Transverse colon (tissue), 4 donors: ENCODE measurements at regions not wholly inside any gene's neighbourhood (a gene's known extent, or its start where the extent isn't known, plus 50 kb on each side); places are given as distances from the start of the nearest gene placed in this dataset.

ENCODE experiments used
- DNase-seq: peaks from one replicate; pipeline ENCODE4 v3.0.0-alpha.2; 2019
- H3K27ac ChIP-seq, 4 donors: fragments of 200-600 bp; sonication (generic); 2 replicates each; pipeline ENCODE4 v1.5.1; 2016 to 2018; ENCODE audit warnings: inconsistent platforms in 4 of 4
- H3K27me3 ChIP-seq: fragments of 200-600 bp; sonication (generic); 2 replicates; pipeline ENCODE4 v1.5.1; 2017; ENCODE audit warnings: inconsistent platforms
- H3K36me3 ChIP-seq, 4 donors: fragments of 200-600 bp; sonication (generic); 2 replicates each; pipeline ENCODE4 v1.5.1; 2017 to 2019; ENCODE audit warnings: inconsistent platforms in 4 of 4
- H3K4me1 ChIP-seq, 4 donors: fragments of 200-600 bp; sonication (generic); 2 replicates each; pipeline ENCODE4 v1.5.1; 2017 to 2020; ENCODE audit warnings: inconsistent platforms in 4 of 4
- H3K4me3 ChIP-seq, 4 donors: fragments of 200-600 bp; sonication (generic); 1 replicate in 1 of 4; 2 replicates in 3 of 4; pipeline versions ENCODE4 v1.5.1 to v1.6.1; 2017 to 2019; ENCODE audit warnings: inconsistent platforms in 4 of 4
- H3K9me3 ChIP-seq, 2 donors: fragments of 200-600 bp; sonication (generic); 2 replicates each; pipeline ENCODE4 v1.5.1; 2017 to 2019; ENCODE audit warnings: inconsistent platforms in 2 of 2
- EP300 ChIP-seq: sonication (generic); formaldehyde crosslinking; IDR thresholded peaks from one replicate; pipeline ENCODE4 v1.6.1; 2017; ENCODE audit warnings: antibody characterized with exemption, low read depth
- POLR2A ChIP-seq: fragments of 450-650 bp; IDR thresholded peaks from one replicate; pipeline ENCODE4 v1.6.1; 2016; ENCODE audit warnings: antibody characterized with exemption, mild to moderate bottlenecking, moderate library complexity
- POLR2AphosphoS5 ChIP-seq, 3 donors: sonication (generic); formaldehyde crosslinking; IDR thresholded peaks; one replicate each; pipeline ENCODE4 v1.6.1; 2016; ENCODE audit warnings: antibody characterized with exemption in 3 of 3
- WGBS, 2 donors: methylation state at CpG; one replicate each; pipeline ENCODE4 v1.1.5; 2018; ENCODE audit warnings: low coverage in 1 of 2; 5-methylcytosine and 5-hydroxymethylcytosine counted together
- in situ Hi-C, 4 donors: fragments of 200-750 bp; cut with MboI; loops; one replicate each; pipeline versions ENCODE4 v1.15.0 to v1.15.1; 2017; ENCODE audit warnings: low sequenced_read_pairs in 3 of 4, low pct_ligation_motif_present in 1 of 4, low pct_unique_long_range_greater_than_20kb in 1 of 4
- intact Hi-C: fragments of 100-400 bp; cut with DNase I; formaldehyde crosslinking; loops from one replicate; pipeline ENCODE4 v1.15.1; 2023; ENCODE audit warnings: low total_unique reads
- TF ChIP-seq, protein P1 (sequence below), 5 experiments: fragments of 200-600 bp in 3 of 5; fragments of 450-650 bp in 2 of 5; sonication (generic) in 3 of 5; IDR thresholded peaks; 1 replicate in 2 of 5; 2 replicates in 3 of 5; pipeline ENCODE4 v1.5.1; 2016 to 2017; ENCODE audit warnings: antibody characterized with exemption in 5 of 5, inconsistent platforms in 3 of 5, mild to moderate bottlenecking in 2 of 5, moderate library complexity in 1 of 5

DNA sequence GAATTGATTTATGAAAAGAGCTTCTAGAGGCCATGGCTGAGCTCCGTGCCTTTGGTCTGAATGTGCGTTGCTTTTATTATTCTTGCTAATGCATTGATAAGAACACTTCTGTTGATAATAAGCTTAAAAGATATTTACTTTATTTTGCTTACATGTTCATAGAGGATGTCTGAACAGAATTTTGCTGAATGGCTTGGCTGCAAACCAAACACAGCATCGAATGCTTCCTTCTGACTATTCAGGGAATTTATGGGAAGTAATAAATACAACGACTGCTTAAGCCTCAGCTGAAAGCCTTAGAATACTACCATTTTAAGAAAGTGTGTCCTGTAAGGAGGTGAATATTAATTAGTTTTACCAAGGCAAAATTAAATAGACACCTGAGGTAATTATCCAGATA is 643.5 kb upstream of the POT1 start:
- H3K4me1 ChIP-seq, result no peaks in the 10 kb centered on the region
- no peaks in the 10 kb centered on the region for H3K27me3 ChIP-seq
- in situ Hi-C loops (no loop called here), intact Hi-C loops (no loop called here)
- no peak for DNase-seq
- WGBS, 2 donors, result 34 to 38% methylated on average over 4 of the region's 4 CpGs
- no peaks in the 10 kb centered on the region for H3K9me3 ChIP-seq
- TF ChIP-seq POLR2A (no peak), POLR2AphosphoS5 (IDR thresholded peaks at IDR 0.05) (no peak), EP300 (no peak)
- TF ChIP-seq, protein P1, sequence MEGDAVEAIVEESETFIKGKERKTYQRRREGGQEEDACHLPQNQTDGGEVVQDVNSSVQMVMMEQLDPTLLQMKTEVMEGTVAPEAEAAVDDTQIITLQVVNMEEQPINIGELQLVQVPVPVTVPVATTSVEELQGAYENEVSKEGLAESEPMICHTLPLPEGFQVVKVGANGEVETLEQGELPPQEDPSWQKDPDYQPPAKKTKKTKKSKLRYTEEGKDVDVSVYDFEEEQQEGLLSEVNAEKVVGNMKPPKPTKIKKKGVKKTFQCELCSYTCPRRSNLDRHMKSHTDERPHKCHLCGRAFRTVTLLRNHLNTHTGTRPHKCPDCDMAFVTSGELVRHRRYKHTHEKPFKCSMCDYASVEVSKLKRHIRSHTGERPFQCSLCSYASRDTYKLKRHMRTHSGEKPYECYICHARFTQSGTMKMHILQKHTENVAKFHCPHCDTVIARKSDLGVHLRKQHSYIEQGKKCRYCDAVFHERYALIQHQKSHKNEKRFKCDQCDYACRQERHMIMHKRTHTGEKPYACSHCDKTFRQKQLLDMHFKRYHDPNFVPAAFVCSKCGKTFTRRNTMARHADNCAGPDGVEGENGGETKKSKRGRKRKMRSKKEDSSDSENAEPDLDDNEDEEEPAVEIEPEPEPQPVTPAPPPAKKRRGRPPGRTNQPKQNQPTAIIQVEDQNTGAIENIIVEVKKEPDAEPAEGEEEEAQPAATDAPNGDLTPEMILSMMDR (IDR thresholded peaks at IDR 0.05), result no peak
- no peaks in the 10 kb centered on the region for H3K36me3 ChIP-seq
- H3K27ac ChIP-seq, result no peak overlapping the region
- no peak overlapping the region for H3K4me3 ChIP-seq

DNA sequence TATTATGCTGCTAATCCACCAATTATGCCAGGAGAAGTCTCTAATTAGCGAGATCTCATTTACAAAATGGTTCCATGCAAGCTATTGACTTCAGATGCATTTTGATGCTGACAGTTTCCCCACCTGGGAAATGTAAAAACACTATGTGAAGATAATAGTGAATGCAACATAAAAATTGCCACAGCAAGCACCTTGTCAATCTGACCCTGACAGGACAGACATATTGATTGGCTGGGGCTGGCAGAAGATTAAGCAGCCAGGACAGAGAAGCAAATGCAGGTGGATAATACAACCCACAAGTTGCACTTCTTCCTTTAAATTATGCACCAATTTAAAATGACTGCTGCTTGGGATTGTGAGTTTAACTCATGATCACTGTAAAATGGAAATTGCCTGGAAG is 642.8 kb upstream of the POT1 start:
- Histone ChIP-seq H3K4me3 (no peak overlapping the region), H3K27ac (no peak overlapping the region), H3K9me3 (no peaks in the 10 kb centered on the region), H3K36me3 (no peaks in the 10 kb centered on the region), H3K4me1 (no peaks in the 10 kb centered on the region), H3K27me3 (no peaks in the 10 kb centered on the region)
- WGBS, 2 donors, result 31 to 63% methylated on average over 1 of the region's 1 CpG
- no peak for DNase-seq
- TF ChIP-seq POLR2A (no peak), EP300 (no peak), POLR2AphosphoS5 (IDR thresholded peaks at IDR 0.05) (no peak)
- TF ChIP-seq, protein P1 (IDR thresholded peaks at IDR 0.05), result no peak
- intact Hi-C loops, result no loop called here
- in situ Hi-C loops, result no loop called here

DNA sequence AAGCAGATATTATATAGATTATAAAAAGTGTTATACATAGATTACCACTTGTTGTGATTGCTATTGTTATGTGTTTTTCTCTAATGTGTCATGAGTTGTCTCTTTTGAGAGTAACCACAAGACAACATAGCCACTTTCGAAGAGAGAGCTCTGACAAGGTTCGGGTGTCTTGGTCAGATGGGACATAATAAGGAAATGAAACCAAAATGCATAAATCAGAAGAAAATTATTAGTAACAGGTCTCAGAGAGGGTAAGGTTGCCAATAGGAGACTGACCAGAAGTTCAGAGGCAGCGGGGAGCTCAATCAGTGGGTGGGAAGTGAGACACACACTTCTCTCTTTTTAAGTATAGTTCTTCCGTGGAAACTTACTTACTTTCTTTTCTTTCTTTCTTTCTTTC is 639.2 kb upstream of the POT1 start:
- Histone ChIP-seq H3K4me3 (no peak overlapping the region), H3K4me1 (no peaks in the 10 kb centered on the region), H3K9me3 (no peaks in the 10 kb centered on the region), H3K27ac (no peak overlapping the region), H3K27me3 (no peaks in the 10 kb centered on the region), H3K36me3 (no peaks in the 10 kb centered on the region)
- intact Hi-C loops (no loop called here), in situ Hi-C loops (no loop called here)
- no peak for DNase-seq
- 59 to 73% methylated on average over 4 of the region's 4 CpGs for WGBS, 2 donors
- TF ChIP-seq, protein P1 (IDR thresholded peaks at IDR 0.05), result no peak
- TF ChIP-seq EP300 (no peak), POLR2A (no peak), POLR2AphosphoS5 (IDR thresholded peaks at IDR 0.05) (no peak)

DNA sequence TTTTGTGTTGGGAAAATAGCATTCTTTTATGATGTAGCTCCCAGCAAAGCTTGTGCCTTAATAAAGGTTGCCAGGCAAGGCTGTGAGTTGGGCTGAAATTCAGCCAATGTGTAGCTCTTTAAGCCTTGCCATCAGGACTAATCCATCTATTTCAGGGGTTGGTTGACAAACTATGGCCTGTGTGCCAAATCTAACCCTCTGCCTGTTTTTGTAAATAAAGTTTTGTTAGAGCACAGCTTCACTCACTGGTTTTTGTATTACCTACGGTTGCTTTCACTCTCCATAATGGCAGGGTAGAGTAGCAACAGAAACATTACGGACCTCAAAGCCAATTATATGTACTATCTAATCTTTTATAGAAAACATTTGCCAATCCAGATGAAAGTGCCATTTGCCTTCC is 638.1 kb upstream of the POT1 start:
- TF ChIP-seq EP300, result no peak
- no peak for TF ChIP-seq POLR2A
- no peak for TF ChIP-seq POLR2AphosphoS5 (IDR thresholded peaks at IDR 0.05)
- TF ChIP-seq, protein P1 (IDR thresholded peaks at IDR 0.05), result no peak
- in situ Hi-C loops, result no loop called here

More for the DNA sequence above, 638.1 kb upstream of the POT1 start:
- Histone ChIP-seq H3K27me3 (no peaks in the 10 kb centered on the region), H3K4me3 (no peak overlapping the region), H3K36me3 (no peaks in the 10 kb centered on the region), H3K9me3 (no peaks in the 10 kb centered on the region), H3K4me1 (no peaks in the 10 kb centered on the region), H3K27ac (no peak overlapping the region)
- intact Hi-C loops, result no loop called here
- DNase-seq, result no peak
- WGBS, 2 donors, result 76 to 81% methylated on average over 2 of the region's 2 CpGs
